GM19328 (cell line): ENCODE measurements at regions not wholly inside any gene's neighbourhood (a gene's known extent, or its start where the extent isn't known, plus 50 kb on each side); places are given as distances from the start of the nearest gene placed in this dataset.
A peak's percentile ranks its signal among the peaks of the same experiment; 100 is the strongest.
"Not testable (repeated sequence)": the region's sequence is repeated elsewhere in the genome, so short reads cannot be mapped to it uniquely, and the experiment has no call there.

ENCODE experiments used
- ATAC-seq: cut with Tn5 transposase; IDR thresholded peaks from one replicate; pipeline ENCODE4 v1.9.1; 2021; ENCODE audit warnings: mild to moderate bottlenecking, moderate library complexity; ENCODE audit not compliant: unreplicated experiment

DNA sequence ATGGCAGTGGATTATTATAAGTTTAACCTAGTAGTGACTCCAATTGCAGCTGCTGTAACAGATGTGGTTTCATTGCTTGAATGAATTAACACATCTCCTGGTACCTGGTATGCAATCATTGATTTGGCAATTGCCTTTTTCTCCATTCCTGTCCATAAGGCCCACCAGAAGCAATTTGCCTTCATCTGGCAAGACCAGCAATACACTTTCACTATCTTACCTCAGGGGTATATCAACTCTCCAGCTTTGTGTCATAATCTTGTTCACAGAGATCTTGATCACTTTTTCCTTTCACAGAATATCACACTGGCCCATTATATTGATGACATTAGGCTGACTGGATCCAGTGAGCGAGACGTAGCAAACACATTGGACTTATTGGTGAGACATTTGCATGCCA, 128.7 kb upstream of the ZC3H12C start:
- ATAC-seq, result no peak

DNA sequence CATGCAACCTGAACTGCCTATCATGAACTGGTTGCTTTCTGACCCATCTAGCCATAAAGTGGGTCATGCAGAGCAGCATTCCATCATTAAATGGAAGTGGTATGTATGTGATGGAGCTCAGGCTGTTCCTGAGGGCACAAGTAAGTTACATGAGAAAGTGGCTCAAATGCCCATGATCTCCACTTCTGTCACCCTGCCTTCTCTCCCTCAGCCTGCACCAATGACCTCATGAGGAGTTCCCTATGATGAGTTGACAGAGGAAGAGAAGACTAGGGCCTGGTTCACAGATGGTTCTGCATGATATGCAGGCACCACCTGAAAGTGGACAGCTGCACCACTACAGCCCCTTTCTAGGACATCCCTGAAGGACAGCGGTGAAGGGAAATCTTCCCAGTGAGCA, 127.7 kb upstream of the ZC3H12C start:
- not testable (repeated sequence) for ATAC-seq

DNA sequence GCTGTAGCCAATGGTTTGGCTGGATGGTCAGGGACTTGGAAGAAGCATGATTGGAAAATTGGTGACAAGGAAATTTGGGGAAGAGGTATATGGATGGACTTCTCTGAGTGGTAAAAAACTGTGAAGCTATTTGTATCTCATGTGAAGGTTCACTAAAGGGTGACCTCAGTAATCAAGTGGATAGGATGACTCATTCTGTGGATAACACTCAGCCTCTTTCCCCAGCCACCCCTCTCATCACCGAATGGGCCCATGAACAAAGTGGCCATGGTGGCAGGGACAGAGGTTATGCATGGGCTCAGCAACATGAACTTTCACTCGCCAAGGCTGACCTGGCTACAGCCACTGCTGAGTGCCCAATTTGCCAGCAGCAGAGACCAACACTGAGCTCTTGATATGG, 127.3 kb upstream of the ZC3H12C start:
- ATAC-seq, result not testable (repeated sequence)

DNA sequence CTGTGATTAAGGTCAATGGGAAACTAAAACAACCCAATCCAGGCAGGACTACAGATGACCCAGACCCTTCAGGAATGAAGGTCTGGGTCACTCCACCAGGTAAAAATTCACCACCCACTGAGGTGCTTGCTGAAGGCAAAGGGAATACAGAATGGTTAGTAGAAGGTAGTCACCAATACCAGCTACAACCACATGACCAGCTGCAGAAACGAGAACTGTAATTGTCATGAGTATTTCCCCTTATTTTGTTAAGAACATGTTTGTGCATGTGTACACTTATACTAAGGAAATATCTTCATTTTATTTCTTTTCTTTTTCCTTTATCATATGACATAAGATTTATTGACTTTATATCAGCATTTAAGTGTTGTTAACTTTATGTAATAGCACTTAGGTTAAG, 126.1 kb upstream of the ZC3H12C start:
- not testable (repeated sequence) for ATAC-seq

DNA sequence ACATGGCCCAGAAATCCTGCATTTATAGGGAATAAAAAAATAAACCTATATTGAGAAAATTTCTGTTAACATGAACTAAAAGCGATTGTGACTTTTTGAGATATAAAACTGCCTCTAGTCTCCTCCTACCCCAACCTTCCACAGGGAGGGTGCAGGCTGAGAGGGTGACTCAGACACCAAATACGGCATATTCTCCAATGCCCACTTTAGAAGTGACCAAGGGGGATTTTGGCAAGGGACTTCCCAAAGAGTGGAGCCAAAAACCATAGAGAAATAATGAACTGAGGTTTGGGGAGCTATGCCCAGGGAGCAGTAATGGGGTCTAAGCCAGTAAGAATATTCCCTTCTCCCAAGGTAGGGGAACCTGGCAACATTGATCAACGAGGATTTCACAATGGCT, 124.9 kb upstream of the ZC3H12C start:
- ATAC-seq, result no peak

DNA sequence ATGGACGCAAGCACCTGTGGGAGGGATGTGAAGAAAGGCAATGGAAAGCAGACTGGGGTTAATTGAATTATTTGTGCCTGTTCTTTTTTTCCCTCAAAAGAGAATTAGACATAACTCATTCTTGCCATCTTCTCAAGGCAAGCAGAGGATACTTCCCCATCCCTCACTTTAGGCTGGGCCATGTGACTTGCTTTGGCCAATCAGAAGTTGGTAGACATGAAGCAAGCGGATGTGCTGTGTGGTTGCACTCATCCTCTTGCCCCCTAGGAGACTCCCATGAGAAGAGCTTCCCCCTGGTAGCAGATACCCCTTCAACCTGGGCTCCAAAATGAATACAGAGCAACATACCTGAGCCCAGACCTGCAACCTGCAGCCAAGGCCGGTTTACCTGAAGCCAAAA, 124.4 kb upstream of the ZC3H12C start:
- no peak for ATAC-seq

DNA sequence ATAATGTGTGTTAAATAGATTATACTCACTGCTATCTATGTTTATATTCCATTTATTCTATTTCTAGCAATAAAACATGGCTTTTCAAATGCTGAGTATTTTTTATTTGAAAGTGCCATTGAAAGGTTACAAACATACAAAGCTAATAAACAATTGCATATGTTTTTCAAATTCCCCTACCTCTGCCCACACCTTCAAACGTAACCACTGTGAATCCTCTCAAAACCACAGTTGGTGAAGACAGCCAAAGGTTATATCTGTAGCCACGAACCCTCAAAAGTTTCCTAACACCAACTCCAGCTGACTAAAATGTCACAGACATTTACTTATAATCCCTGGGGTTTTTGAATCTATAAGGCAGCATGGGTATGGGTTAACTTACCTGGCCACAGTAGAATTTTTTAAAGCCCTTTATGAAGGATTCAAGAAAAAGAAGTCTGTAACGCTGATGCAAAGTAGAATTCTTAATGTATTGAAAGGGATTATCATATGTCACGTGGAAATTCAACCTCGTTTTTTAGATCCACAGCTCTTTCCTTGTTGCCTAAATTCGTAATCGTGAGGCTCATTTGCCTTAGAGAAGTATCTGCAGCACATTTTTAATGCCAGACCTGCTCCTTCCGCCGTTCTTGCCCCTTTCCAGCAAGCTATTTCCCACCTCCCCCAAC, 122.5 kb upstream of the ZC3H12C start:
- ATAC-seq, result peak; percentile 51

DNA sequence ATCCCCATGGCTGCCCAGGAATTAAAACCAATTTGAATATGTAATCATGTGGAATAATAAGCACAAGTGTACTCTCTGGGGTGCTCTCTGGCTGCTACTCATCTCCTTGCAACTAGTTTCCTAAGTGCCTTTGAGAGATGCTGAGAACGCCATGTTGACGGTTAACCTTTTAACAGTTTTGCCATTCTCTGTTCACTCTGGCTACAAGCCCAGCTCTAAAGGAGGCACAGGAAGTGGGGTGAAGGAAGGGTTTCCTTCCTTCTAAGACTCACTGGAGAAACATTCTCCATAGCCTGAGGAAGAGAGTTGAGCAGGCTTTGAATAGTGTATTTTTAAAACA, 122.0 kb upstream of the ZC3H12C start:
- ATAC-seq, result no peak

DNA sequence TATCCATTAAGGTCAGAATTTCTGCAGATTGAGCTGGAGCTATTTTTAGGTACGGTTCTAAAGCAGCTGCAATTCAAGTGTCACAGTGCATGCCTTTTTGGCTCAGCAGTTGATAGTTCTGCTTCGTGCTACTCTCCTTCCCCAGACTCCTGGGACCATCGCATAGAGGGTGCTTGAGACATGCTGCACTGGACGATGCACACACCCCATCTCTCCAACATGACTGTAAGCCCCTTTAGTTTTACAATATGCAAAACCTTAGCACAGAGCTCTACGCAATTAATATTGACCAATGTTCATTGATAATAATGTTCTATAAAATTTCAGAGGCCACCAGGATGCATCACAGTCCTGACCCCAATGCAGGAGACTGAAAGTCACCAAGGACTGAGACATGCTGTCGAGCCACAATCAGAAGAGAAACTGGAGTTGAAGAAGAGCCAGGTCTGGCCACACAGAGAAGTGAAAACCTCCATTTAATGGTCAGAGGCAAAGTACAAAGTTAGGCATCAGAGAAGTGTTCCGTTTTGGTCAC, 120.9 kb upstream of the ZC3H12C start:
- peak; percentile 49 for ATAC-seq

DNA sequence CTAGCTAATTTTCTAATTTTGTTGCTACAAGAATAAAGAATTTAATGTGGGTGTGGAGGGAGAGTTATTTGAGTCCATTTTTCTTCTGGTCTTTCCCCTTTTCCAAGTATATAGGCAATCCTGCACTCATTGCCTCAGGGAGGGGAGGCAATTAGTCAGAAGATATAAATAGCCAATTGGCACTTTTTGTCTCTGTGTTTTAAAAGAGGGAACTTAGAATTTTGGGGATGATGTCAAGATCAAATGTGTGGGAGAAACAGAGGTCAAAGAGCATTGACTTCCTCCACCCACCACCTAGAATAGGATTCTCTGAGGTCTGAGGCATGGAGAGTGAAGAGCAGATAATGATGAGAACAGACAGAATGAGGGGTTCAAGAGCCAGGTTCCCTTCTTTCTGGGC, 120.3 kb upstream of the ZC3H12C start:
- ATAC-seq, result no peak

DNA sequence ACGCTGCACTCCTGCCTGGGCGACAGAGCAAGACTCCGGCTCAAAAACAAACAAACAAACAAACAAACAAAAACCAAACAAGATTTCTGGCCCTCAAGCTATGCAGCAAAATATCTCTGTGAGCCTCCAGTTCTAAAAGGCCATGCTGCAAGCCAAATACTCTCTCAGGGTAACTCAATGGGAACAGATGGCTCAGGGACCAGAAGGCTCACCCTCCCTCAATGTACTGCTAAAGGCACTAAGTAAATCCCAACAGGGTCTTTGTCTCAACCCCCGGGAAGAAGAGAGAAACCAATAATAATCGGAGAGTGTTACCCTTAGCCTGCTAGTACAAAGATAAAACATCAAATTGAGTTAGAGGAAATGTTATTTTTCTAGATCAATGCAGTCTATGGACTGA, 119.7 kb upstream of the ZC3H12C start:
- ATAC-seq, result no peak

DNA sequence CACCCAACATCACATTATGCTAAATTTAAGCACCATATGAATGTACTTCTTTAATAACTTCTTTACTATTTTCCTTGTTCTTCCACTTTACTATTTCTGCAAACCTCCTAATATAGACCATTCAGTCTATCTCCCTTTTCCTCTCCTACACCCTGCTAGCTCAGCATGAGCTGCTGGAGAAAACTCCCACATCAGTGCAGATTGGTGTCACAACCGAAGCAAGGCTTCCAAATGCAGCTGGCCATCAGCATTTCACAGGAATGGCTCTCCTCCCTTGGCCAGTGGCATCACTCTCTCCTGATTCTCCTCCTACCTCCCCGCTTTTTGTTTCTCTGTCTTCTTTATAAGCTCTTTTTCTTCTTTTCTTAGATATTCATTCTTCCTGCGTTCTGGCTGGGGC, 118.7 kb upstream of the ZC3H12C start:
- no peak for ATAC-seq

DNA sequence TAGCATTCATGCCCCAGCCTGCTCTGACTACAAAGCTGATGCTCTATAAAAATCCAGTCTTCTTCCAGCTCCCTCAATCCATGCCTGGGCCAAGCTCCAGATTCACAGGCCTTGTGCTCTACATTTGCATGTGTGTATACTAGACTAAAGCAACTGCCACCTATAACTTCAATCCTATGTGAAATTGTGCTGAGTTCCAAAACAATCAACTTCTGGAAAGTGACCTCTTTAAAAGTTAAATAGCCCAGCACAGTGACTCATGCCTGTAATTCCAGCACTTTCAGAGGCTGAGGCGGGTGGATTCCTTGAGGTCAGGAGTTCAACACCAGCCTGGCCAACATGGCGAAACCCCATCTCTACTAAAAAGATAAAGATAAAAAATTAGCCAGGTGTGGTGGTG, 114.3 kb upstream of the ZC3H12C start:
- no peak for ATAC-seq

DNA sequence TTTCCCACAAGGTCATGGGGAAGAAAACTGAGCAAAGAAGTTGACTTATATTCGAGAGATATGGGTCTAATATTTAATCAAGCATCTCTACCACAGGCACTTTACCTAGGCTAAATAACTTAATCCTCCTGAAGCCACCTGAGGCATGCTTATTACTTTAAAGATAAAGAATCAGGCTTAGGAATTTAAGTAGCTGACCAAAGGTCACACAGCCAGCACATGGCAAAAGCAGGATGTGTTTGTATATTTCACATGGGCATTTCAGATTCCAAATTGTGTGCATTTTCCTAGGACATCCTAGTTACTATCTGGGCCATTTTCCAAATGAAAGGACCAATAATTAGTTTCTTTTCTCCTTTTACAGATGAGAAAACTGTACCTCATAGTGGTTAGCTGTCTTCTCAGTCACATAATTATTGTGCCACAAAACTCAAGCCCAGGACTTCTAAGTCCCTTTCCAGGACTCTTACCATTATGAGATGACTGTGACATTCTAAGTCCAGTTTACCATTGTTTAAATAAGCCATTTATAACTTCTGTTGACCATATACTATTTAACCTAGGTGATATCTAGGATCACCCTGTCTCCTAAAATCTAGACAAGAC, 112.1 kb upstream of the ZC3H12C start:
- no peak for ATAC-seq

DNA sequence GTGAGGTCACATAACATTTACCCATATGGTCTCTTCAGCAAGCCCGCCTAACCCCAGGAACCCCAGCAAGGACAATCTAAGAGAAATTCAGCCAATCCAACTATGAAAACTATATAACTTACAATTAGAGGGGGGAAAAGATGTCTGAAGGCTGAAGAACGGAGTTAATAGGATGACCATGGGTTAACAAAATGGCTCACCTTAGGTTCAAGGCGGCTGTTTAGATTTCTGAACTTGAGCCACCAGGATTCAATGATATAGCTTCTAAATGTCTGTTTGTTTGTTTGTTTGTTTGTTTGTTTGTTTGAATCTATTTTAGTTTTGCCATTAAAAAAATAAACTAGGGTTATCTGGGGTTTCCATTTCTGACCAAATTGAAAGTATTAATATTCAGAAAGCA, 109.8 kb upstream of the ZC3H12C start:
- no peak for ATAC-seq

DNA sequence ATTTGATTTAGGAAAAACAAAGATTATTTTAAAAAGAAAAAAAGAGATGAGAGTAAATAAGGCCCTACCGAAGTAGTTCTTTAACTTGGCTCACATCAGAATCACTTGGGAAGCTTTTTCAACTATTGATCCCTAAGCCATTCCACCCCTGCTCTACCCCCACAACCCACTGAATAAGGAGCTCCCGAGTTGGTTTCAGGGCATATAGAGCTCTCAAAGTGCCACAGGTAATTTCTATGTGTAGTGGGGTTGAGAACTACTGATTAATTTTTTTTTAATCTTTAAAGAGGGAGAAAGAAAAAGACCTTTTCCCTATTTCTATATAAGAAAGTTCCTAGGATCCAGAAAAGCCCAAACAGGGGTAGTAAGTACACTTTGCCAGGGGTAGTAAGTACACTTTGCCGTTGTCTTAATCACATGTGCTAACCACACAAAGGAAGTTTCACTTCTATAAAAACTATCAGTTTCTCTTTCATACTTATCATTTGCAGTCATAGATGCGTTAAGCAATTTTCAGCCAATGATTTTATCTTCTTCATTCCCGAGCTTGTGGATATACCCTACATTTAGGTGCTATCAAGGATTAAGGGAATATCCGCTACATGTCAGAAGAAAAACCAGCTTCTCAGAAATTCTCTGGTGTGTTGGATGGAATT, 108.4 kb upstream of the ZC3H12C start:
- ATAC-seq, result peak; percentile 92

DNA sequence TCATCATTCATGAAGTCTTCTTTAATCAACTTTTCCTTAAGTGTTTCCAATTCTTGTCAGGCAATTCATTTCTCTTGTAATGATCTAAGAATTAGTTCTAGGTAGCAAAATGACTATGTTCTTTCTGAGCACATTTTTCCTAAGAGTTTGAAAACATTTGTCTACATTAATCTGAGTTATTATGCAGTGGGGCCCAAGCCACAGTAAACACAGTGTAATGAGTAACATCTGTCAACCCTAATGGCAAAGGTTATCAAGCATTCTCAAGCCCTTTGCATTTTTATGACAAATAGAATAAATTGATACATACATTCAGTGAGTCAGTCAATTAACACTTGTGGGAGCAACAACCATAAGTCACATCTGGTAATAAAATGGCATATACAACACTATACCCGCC, 106.7 kb upstream of the ZC3H12C start:
- ATAC-seq, result no peak

DNA sequence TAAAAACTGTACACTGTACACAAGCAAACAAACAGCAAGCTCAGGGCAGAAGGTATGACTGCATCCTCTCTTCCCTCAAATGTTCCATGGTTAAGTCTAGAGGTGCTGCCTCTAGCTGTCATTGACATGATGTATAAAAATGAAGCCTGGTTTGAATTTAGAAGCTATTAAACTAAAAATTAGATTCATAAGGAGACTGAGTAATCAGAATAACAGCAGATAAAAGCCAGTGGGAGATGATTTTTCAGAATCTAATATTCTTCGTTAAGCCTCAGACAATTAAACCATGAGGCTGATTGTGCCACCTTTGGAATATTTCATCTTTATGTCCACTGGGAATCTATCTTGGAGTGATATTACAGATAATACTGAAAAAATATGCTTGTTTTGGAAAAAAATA, 101.4 kb upstream of the ZC3H12C start:
- ATAC-seq, result no peak

DNA sequence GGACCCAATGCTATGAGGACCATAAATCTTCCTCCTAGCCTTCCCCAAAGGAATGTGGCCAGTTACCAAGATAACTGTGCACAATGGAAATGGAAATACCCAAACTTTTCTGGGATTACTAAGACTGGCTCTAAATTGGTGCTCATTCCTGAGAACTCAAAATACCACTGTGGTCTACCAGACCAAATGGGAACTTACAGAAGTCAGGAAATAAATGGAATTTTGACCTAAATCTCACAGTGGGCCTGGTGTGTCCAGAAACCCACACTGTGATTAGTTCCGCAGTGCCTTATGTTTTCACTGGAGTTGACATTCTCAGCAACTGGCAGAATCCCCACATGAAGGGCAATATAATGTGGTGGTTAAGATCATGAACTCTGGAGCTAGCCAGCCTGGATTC, 99.4 kb upstream of the ZC3H12C start:
- ATAC-seq, result no peak

DNA sequence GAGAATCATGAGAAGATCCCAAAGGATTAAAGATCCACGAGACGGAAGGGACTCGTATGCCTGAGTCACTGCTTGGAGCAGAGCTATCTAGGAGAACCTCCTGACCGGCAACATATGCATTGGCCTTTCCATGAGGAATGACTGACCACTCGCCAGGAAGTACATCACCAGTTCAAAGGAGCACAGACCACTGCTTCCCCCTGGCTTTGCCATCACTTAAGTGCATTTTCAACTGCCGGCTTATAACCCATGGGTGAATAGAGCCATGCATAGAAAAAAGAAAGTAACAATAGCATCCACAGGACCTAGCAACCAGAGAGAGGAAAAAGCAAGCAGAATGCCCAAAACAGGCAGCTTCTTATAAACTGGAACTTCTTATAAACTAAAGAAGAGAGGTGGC, 98.3 kb upstream of the ZC3H12C start:
- no peak for ATAC-seq

DNA sequence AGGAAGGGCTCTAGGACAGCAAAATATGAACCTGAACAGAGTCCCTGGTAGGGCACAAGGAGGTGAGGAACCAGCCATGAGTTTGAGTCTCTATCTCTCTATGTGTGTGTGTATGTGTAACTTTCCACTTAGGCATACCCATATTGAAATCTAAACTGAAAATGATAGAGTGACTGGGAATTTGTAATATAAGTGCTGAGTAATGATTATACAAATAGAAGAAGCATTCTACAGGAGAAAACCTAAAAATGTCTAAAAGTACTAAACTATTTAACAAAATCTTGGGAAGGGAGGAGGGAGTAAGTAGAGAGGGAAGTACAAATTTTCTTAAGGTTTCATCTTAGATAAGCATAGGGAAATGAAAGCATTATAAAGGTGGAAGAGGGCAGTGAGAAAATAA, 97.1 kb upstream of the ZC3H12C start:
- ATAC-seq, result no peak

DNA sequence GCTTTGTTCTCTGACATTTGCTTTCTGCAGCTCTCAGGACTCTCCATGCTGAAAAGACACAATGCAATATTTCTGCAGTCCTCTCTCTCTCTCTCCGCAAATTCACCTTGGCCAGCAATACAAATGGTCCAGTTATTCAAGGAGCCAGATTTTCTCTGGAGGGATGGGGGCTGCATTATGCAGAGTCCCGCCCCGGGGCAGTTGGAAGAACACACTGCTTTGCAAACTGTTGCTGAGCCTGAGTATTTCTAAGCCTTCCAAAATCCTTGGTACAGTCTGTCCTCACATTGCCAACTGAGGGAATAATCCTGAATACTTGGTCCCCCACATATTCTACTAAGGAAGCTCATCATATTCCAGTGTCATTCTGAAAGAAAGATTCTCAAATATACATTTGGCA, 94.3 kb upstream of the ZC3H12C start:
- ATAC-seq, result no peak
